Keratinocyte (primary cell): ENCODE measurements at regions not wholly inside any gene's neighbourhood (a gene's known extent, or its start where the extent isn't known, plus 50 kb on each side); places are given as distances from the start of the nearest gene placed in this dataset.

Experiments used
- DNase-seq: peaks from one replicate; pipeline ENCODE4 v3.0.0-alpha.2; 2011; ENCODE audit warnings: low read depth, missing footprints, low spot score
- FAIRE-seq: peaks from 2 replicates; lab custom pipeline; 2011; peaks lifted over from hg19 to GRCh38; lab: Jason Lieb, UNC
- H2AFZ ChIP-seq: 2 replicates; pipeline ENCODE4 v1.6.0; 2012; ENCODE audit warnings: low read length, control low read depth, inconsistent platforms; ENCODE audit not compliant: control insufficient read depth
- H3K27ac ChIP-seq: 2 replicates; pipeline ENCODE4 v1.5.1; 2011; ENCODE audit warnings: low read length; ENCODE audit not compliant: control insufficient read depth, insufficient read depth
- H3K27me3 ChIP-seq: 3 replicates; pipeline ENCODE4 v1.6.0; 2011; ENCODE audit warnings: low read length; ENCODE audit not compliant: control insufficient read depth, insufficient read depth; ENCODE audit errors: extremely low read depth
- H3K36me3 ChIP-seq, 2 experiments: 2 replicates in 1 of 2; 3 replicates in 1 of 2; pipeline ENCODE4 v1.5.1; 2011; ENCODE audit warnings: low read length in 2 of 2, mild to moderate bottlenecking in 1 of 2; ENCODE audit not compliant: control insufficient read depth in 2 of 2, insufficient read depth in 2 of 2; ENCODE audit errors: extremely low read depth in 1 of 2
- H3K4me1 ChIP-seq: 3 replicates; pipeline ENCODE4 v1.5.1; 2011; ENCODE audit warnings: low read length; ENCODE audit not compliant: control insufficient read depth, insufficient read depth; ENCODE audit errors: extremely low read depth
- H3K4me2 ChIP-seq: 3 replicates; pipeline ENCODE4 v1.6.0; 2011; ENCODE audit warnings: low read depth, low read length; ENCODE audit not compliant: control insufficient read depth, insufficient read depth; ENCODE audit errors: extremely low read depth
- H3K4me3 ChIP-seq, 3 experiments: fragments of 200-600 bp in 1 of 3; sonication (generic) in 1 of 3; 2 replicates in 2 of 3; 3 replicates in 1 of 3; pipeline ENCODE4 v1.5.1; 2011 to 2016; ENCODE audit warnings: low read length in 3 of 3, mild to moderate bottlenecking in 3 of 3, control low read depth in 2 of 3, inconsistent platforms in 1 of 3, low read depth in 1 of 3, mixed read lengths in 1 of 3, mixed run types in 1 of 3, moderate library complexity in 1 of 3; ENCODE audit not compliant: control insufficient read depth in 2 of 3, insufficient read depth in 2 of 3; ENCODE audit errors: extremely low read depth in 1 of 3
- H3K79me2 ChIP-seq: 2 replicates; pipeline ENCODE4 v1.6.0; 2012; ENCODE audit warnings: low read length; ENCODE audit not compliant: control insufficient read depth, insufficient read depth
- H3K9ac ChIP-seq: 3 replicates; pipeline ENCODE4 v1.6.0; 2011; ENCODE audit warnings: low read length; ENCODE audit not compliant: control insufficient read depth, insufficient read depth; ENCODE audit errors: extremely low read depth
- H3K9me1 ChIP-seq: 3 replicates; pipeline ENCODE4 v1.6.0; 2011; ENCODE audit warnings: low read length; ENCODE audit not compliant: control insufficient read depth, insufficient read depth; ENCODE audit errors: extremely low read depth
- H3K9me3 ChIP-seq: 2 replicates; pipeline ENCODE4 v1.5.1; 2012; ENCODE audit warnings: low read depth, low read length; ENCODE audit not compliant: control insufficient read depth
- H4K20me1 ChIP-seq: 3 replicates; pipeline ENCODE4 v1.6.0; 2011; ENCODE audit warnings: low read length; ENCODE audit not compliant: control insufficient read depth, insufficient read depth; ENCODE audit errors: extremely low read depth
- EZH2 ChIP-seq: IDR thresholded peaks from one replicate; pipeline ENCODE4 v1.6.1; 2012; ENCODE audit warnings: inconsistent platforms, mild to moderate bottlenecking, low read length, moderate library complexity
- dilution Hi-C: fragments of 300-500 bp; cut with MboI; formaldehyde crosslinking; loops from one replicate; pipeline ENCODE4 v1.7.0; 2020; ENCODE audit warnings: low sequenced_read_pairs; ENCODE audit not compliant: extremely low pct_ligation_motif_present
- TF ChIP-seq, protein P1 (sequence below), 3 experiments: IDR thresholded peaks in 1 of 3; conservative IDR thresholded peaks in 1 of 3; optimal IDR thresholded peaks in 1 of 3; 2 replicates in 2 of 3; 3 replicates in 1 of 3; pipeline versions ENCODE3 to v1.5.1; 2011; ENCODE audit warnings: low read length in 3 of 3, mild to moderate bottlenecking in 3 of 3, moderate library complexity in 2 of 3, control low read depth in 1 of 3, inconsistent platforms in 1 of 3; ENCODE audit not compliant: insufficient read depth in 2 of 3; ENCODE audit errors: extremely low read depth in 1 of 3

DNA sequence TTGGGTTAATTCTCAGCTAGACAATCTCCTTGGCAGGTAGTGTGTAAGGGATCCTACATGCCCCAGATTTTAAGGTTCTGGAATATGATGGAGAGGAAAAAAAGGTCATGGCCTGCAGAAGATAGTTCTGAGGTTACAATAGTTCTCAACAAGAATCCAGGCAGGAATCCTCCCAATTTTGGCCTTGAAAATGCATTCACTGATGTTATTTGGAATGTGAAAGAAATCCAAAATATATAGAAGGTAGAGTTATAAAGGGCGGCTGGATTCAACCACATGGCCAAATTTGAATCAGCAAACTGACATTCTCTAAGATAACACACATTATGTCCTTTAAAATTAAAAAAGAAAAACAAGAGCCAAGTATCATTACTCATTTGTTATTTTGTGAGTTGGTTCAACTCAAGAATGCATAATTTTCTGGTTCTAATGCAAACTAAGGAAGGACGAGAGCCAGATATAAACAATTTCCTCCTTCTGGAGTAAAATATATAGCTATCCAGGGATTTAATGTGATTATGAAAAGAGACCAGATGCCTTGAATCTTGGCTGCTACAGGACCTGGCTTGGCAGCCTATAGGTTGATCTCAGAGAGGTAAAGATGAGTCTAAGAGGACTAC lies 177.0 kb upstream of the G2E3 start:
- TF ChIP-seq, protein P1, sequence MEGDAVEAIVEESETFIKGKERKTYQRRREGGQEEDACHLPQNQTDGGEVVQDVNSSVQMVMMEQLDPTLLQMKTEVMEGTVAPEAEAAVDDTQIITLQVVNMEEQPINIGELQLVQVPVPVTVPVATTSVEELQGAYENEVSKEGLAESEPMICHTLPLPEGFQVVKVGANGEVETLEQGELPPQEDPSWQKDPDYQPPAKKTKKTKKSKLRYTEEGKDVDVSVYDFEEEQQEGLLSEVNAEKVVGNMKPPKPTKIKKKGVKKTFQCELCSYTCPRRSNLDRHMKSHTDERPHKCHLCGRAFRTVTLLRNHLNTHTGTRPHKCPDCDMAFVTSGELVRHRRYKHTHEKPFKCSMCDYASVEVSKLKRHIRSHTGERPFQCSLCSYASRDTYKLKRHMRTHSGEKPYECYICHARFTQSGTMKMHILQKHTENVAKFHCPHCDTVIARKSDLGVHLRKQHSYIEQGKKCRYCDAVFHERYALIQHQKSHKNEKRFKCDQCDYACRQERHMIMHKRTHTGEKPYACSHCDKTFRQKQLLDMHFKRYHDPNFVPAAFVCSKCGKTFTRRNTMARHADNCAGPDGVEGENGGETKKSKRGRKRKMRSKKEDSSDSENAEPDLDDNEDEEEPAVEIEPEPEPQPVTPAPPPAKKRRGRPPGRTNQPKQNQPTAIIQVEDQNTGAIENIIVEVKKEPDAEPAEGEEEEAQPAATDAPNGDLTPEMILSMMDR (optimal IDR thresholded peaks at IDR 0.05 in 1 of 3, IDR thresholded peaks at IDR 0.05 in 1 of 3, conservative IDR thresholded peaks at IDR 0.05 in 1 of 3; ENCODE audit: extremely low read depth in 1 of 3, insufficient read depth in 2 of 3, low read length in 3 of 3), result no peak
- no peak for TF ChIP-seq EZH2
- H3K79me2 ChIP-seq, result no peaks in the 10 kb centered on the region
- FAIRE-seq (no peak), DNase-seq (no peak)
- no peak overlapping the region for H3K9ac ChIP-seq
- no peak overlapping the region for H3K4me3 ChIP-seq
- H3K4me1 ChIP-seq, result no peaks in the 10 kb centered on the region
- H3K9me3 ChIP-seq, result no peaks in the 10 kb centered on the region
- no peaks in the 10 kb centered on the region for H3K27me3 ChIP-seq
- dilution Hi-C loops, result no loop called here
- H2AFZ ChIP-seq, result no peak overlapping the region
- H4K20me1 ChIP-seq, result no peaks in the 10 kb centered on the region
- H3K27ac ChIP-seq, result no peak overlapping the region
- H3K36me3 ChIP-seq, result no peaks in the 10 kb centered on the region
- no peak overlapping the region for H3K4me2 ChIP-seq
- H3K9me1 ChIP-seq, result no peaks in the 10 kb centered on the region

DNA sequence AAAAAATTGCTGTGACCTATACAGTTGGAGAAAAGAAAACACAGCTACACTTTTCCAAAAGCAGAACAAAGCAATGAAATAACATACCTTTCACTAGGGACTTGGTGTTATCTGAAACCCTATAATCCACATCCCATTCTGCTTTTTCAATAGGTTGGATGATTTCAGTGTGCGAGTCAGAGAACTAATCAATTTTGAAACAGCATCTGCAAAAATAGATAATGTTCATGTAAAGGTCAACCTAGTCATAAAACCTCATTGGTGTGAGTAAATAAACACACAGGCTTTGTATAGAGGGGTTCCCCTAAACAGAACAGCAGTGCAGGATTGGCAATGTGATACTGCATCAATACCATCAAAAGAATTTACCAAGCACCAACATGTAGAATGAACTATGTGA lies 173.0 kb upstream of the G2E3 start:
- Histone ChIP-seq H3K4me1 (no peaks in the 10 kb centered on the region), H3K9me3 (no peaks in the 10 kb centered on the region), H3K36me3 (no peaks in the 10 kb centered on the region), H3K4me3 (no peak overlapping the region), H3K9ac (no peak overlapping the region), H3K9me1 (no peaks in the 10 kb centered on the region), H3K27ac (no peak overlapping the region), H3K4me2 (no peak overlapping the region), H3K27me3 (no peaks in the 10 kb centered on the region), H3K79me2 (no peaks in the 10 kb centered on the region), H2AFZ (no peak overlapping the region), H4K20me1 (no peaks in the 10 kb centered on the region)
- no peak for TF ChIP-seq EZH2
- TF ChIP-seq, protein P1 (optimal IDR thresholded peaks at IDR 0.05 in 1 of 3, IDR thresholded peaks at IDR 0.05 in 1 of 3, conservative IDR thresholded peaks at IDR 0.05 in 1 of 3; ENCODE audit: extremely low read depth in 1 of 3, insufficient read depth in 2 of 3, low read length in 3 of 3), result no peak
- FAIRE-seq, result no peak
- dilution Hi-C loops, result no loop called here
- DNase-seq, result no peak
